Ovary (tissue), 7 donors: ENCODE measurements at regions not wholly inside any gene's neighbourhood (a gene's known extent, or its start where the extent isn't known, plus 50 kb on each side); places are given as distances from the start of the nearest gene placed in this dataset.

Experiments used
- DNase-seq, 5 donors: peaks; one replicate each; pipeline ENCODE4 v3.0.0-alpha.2; 2019 to 2020
- H3K27ac ChIP-seq, 2 donors: fragments of 200-600 bp; one replicate each; pipeline versions ENCODE4 v1.5.1 to v1.8.0; 2019 to 2022
- H3K27me3 ChIP-seq: fragments of 200-600 bp; one replicate; pipeline ENCODE4 v1.8.0; 2022
- H3K36me3 ChIP-seq: fragments of 200-600 bp; sonication (generic); one replicate; pipeline ENCODE4 v1.5.1; 2019
- H3K4me1 ChIP-seq: one replicate; pipeline ENCODE4 v1.8.1; 2013; ENCODE audit warnings: mild to moderate bottlenecking, moderate library complexity; ENCODE audit not compliant: insufficient read depth
- H3K4me3 ChIP-seq: fragments of 200-600 bp; sonication (generic); one replicate; pipeline ENCODE4 v1.5.1; 2017
- H3K9me3 ChIP-seq, 2 donors: fragments of 200-600 bp in 1 of 2; sonication (generic) in 1 of 2; one replicate each; pipeline versions ENCODE4 v1.5.1 to v1.8.1; 2013 to 2019; ENCODE audit warnings: mild to moderate bottlenecking in 1 of 2, moderate library complexity in 1 of 2
- CTCF ChIP-seq, 3 donors: fragments of 450-650 bp in 2 of 3; fragments of 200-600 bp in 1 of 3; IDR thresholded peaks; one replicate each; pipeline versions ENCODE4 v1.5.1 to v1.8.0; 2016 to 2022; ENCODE audit warnings: antibody characterized with exemption in 3 of 3, mild to moderate bottlenecking in 1 of 3
- EP300 ChIP-seq: sonication (generic); formaldehyde crosslinking; IDR thresholded peaks from one replicate; pipeline ENCODE4 v1.6.1; 2017; ENCODE audit warnings: antibody characterized with exemption
- POLR2A ChIP-seq: fragments of 450-650 bp; IDR thresholded peaks from one replicate; pipeline ENCODE4 v1.6.1; 2017; ENCODE audit warnings: antibody characterized with exemption, mild to moderate bottlenecking, moderate library complexity
- WGBS, 3 donors: extraction: QIAGEN DNeasy Blood & Tissue Kit in 1 of 3; methylation state at CpG; one replicate each; pipeline versions ENCODE4 v1.1.5 to v1.1.7; 2013 to 2017; 5-methylcytosine and 5-hydroxymethylcytosine counted together
- intact Hi-C, 4 donors: fragments of 100-400 bp; cut with DNase I; formaldehyde crosslinking; loops; one replicate each; pipeline versions ENCODE4 v1.11.0 to v1.15.1; 2022 to 2023
- donor health status: DM: no; HTN: no; CAD: no; lungs with moderate emphysema.
- donor health status: DM: no; HTN: no; CAD: no.
- donor health status: Bipolar disorder and iron deficiency.
- donor health status: DM: no; HTN: no; CAD: no.
- donor health status: DM: yes; HTN: yes; CAD: no.

GRCh38 chr2:36088716-36089328 is 266.8 kb upstream of the CRIM1 start:
- Histone ChIP-seq H3K9me3 (no peaks in the 10 kb centered on the region), H3K4me1 (no peaks in the 10 kb centered on the region), H3K27me3 (no peaks in the 10 kb centered on the region), H3K36me3 (no peaks in the 10 kb centered on the region), H3K27ac (no peak overlapping the region), H3K4me3 (no peak overlapping the region)
- 68 to 82% (median 70%) methylated on average over 4 of the region's 4 CpGs for WGBS, 3 donors
- TF ChIP-seq POLR2A (no peak), EP300 (no peak), CTCF (IDR thresholded peaks at IDR 0.05) (no peak)
- intact Hi-C loops: no loop called here
- DNase-seq: no peak

GRCh38 chr2:36087344-36087743 is 268.2 kb upstream of the CRIM1 start:
- no peak overlapping the region for H3K4me3 ChIP-seq

GRCh38 chr2:36079793-36080192 is 275.8 kb upstream of the CRIM1 start:
- H3K4me1 ChIP-seq: no peaks in the 10 kb centered on the region
- H3K27ac ChIP-seq: no peak overlapping the region
- no peak overlapping the region for H3K4me3 ChIP-seq
- 88 to 95% (median 90%) methylated on average over 1 of the region's 1 CpG for WGBS, 3 donors
- intact Hi-C loops: no loop called here
- H3K36me3 ChIP-seq: no peaks in the 10 kb centered on the region
- no peak for DNase-seq
- no peaks in the 10 kb centered on the region for H3K9me3 ChIP-seq
- no peaks in the 10 kb centered on the region for H3K27me3 ChIP-seq
- TF ChIP-seq CTCF (IDR thresholded peaks at IDR 0.05): no peak
- no peak for TF ChIP-seq EP300
- TF ChIP-seq POLR2A: no peak

More at GRCh38 chr2:36087344-36087743, 268.2 kb upstream of the CRIM1 start:
- H3K36me3 ChIP-seq: no peaks in the 10 kb centered on the region
- TF ChIP-seq CTCF (IDR thresholded peaks at IDR 0.05) (no peak), POLR2A (no peak), EP300 (no peak)
- no peak for DNase-seq
- H3K27me3 ChIP-seq: no peaks in the 10 kb centered on the region
- H3K27ac ChIP-seq: no peak overlapping the region
- no peaks in the 10 kb centered on the region for H3K4me1 ChIP-seq
- intact Hi-C loops: no loop called here
- no peaks in the 10 kb centered on the region for H3K9me3 ChIP-seq
- WGBS, 3 donors: 30 to 52% (median 37%) methylated on average over 3 of the region's 3 CpGs

GRCh38 chr2:36074008-36074407 is 281.6 kb upstream of the CRIM1 start:
- Histone ChIP-seq H3K4me1 (no peaks in the 10 kb centered on the region), H3K9me3 (no peaks in the 10 kb centered on the region), H3K36me3 (no peaks in the 10 kb centered on the region), H3K27ac (no peak overlapping the region), H3K27me3 (no peaks in the 10 kb centered on the region), H3K4me3 (no peak overlapping the region)
- no peak for DNase-seq
- 0 to 3% (median 0%) methylated on average over 1 of the region's 1 CpG for WGBS, 3 donors
- intact Hi-C loops: loop anchor here in 1 of 4 donors (5.0 kb wide), 1 partner anchor 362 kb away; no protein-coding TSS in a partner anchor
- TF ChIP-seq CTCF (IDR thresholded peaks at IDR 0.05): no peak
- no peak for TF ChIP-seq POLR2A
- no peak for TF ChIP-seq EP300
